ENCODE measurements at regions not wholly inside any gene's neighbourhood (a gene's known extent, or its start where the extent isn't known, plus 50 kb on each side); places are given as distances from the start of the nearest gene placed in this dataset.
"Not testable (repeated sequence)": the region's sequence is repeated elsewhere in the genome, so short reads cannot be mapped to it uniquely, and the experiment has no call there.

GRCh38 chr17:33696102-33696501, 403.0 kb upstream of the ASIC2 start:
- no peak for DNase-seq (ENCODE audit: low spot score)

GRCh38 chr17:33697557-33697956, 404.5 kb upstream of the ASIC2 start:
- no peak for DNase-seq (ENCODE audit: low spot score)

GRCh38 chr17:33701910-33702309, 408.8 kb upstream of the ASIC2 start:
- no peak for DNase-seq (ENCODE audit: low spot score)

GRCh38 chr17:33704856-33705255, 411.8 kb upstream of the ASIC2 start:
- no peak for DNase-seq (ENCODE audit: low spot score)

- no peak for DNase-seq (ENCODE audit: low spot score)
Observed at GRCh38 chr17:33709881-33710280, 416.8 kb upstream of the ASIC2 start.

- DNase-seq (ENCODE audit: low spot score): no peak
Observed at GRCh38 chr17:33712120-33712519, 419.0 kb upstream of the ASIC2 start.

- DNase-seq (ENCODE audit: low spot score): no peak
Observed at GRCh38 chr17:33716957-33717356, 423.9 kb upstream of the ASIC2 start.

- DNase-seq (ENCODE audit: low spot score): not testable (repeated sequence)
Observed at GRCh38 chr17:33723736-33724135, 430.6 kb upstream of the ASIC2 start.

GRCh38 chr17:33725675-33726271, 432.7 kb upstream of the ASIC2 start:
- peak; percentile 28 for DNase-seq (ENCODE audit: low spot score)

GRCh38 chr17:33730131-33730530, 437.0 kb upstream of the ASIC2 start:
- no peak for DNase-seq (ENCODE audit: low spot score)

GRCh38 chr17:33732116-33732515, 439.0 kb upstream of the ASIC2 start:
- DNase-seq (ENCODE audit: low spot score): no peak

GRCh38 chr17:33739714-33740113, 446.6 kb upstream of the ASIC2 start:
- DNase-seq (ENCODE audit: low spot score): no peak

- DNase-seq (ENCODE audit: low spot score): no peak
Observed at GRCh38 chr17:33745047-33745760, 452.1 kb upstream of the ASIC2 start.

GRCh38 chr17:33749171-33749570, 456.1 kb upstream of the ASIC2 start:
- no peak for DNase-seq (ENCODE audit: low spot score)

- peak; percentile 72 for DNase-seq (ENCODE audit: low spot score)
Observed at GRCh38 chr17:33750943-33751701, 458.0 kb upstream of the ASIC2 start.

- no peak for DNase-seq (ENCODE audit: low spot score)
Observed at GRCh38 chr17:33751702-33752065, 458.6 kb upstream of the ASIC2 start.

- DNase-seq (ENCODE audit: low spot score): no peak
Observed at GRCh38 chr17:33753452-33753851, 460.4 kb upstream of the ASIC2 start.

- DNase-seq (ENCODE audit: low spot score): no peak
Observed at GRCh38 chr17:33756021-33756420, 462.9 kb upstream of the ASIC2 start.

GRCh38 chr17:33765871-33766270, 472.8 kb upstream of the ASIC2 start:
- no peak for DNase-seq (ENCODE audit: low spot score)

GRCh38 chr17:33766721-33767120, 473.6 kb upstream of the ASIC2 start:
- DNase-seq (ENCODE audit: low spot score): no peak

GRCh38 chr17:33769066-33769465, 476.0 kb upstream of the ASIC2 start:
- no peak for DNase-seq (ENCODE audit: low spot score)

GRCh38 chr17:33776304-33776703, 478.8 kb upstream of the CCL2 start:
- DNase-seq (ENCODE audit: low spot score): no peak

GRCh38 chr17:33776903-33777302, 478.2 kb upstream of the CCL2 start:
- no peak for DNase-seq (ENCODE audit: low spot score)
